Neuronal stem cell (in vitro differentiated cells): ENCODE measurements at regions not wholly inside any gene's neighbourhood (a gene's known extent, or its start where the extent isn't known, plus 50 kb on each side); places are given as distances from the start of the nearest gene placed in this dataset.
A peak's percentile ranks its signal among the peaks of the same experiment; 100 is the strongest.

ENCODE experiments used
- DNase-seq: peaks from one replicate; pipeline ENCODE4 v3.0.0-alpha.2; 2013; ENCODE audit warnings: low spot score
- H2AFZ ChIP-seq: one replicate; pipeline ENCODE4 v1.6.1; 2013; ENCODE audit warnings: mild to moderate bottlenecking, low read length, inconsistent platforms
- H2AK5ac ChIP-seq: 2 replicates; pipeline ENCODE4 v1.6.1; 2013; ENCODE audit warnings: low read depth, mild to moderate bottlenecking, inconsistent platforms, low read length, moderate library complexity, mixed read lengths
- H2BK120ac ChIP-seq: 2 replicates; pipeline ENCODE4 v1.6.1; 2013; ENCODE audit warnings: low read depth, mild to moderate bottlenecking, inconsistent platforms, low read length, moderate library complexity, mixed read lengths
- H2BK12ac ChIP-seq: one replicate; pipeline ENCODE4 v1.6.1; 2013; ENCODE audit warnings: low read length, inconsistent platforms
- H2BK15ac ChIP-seq: 2 replicates; pipeline ENCODE4 v1.6.1; 2013; ENCODE audit warnings: mild to moderate bottlenecking, low read length, inconsistent platforms, mixed read lengths
- H2BK5ac ChIP-seq: one replicate; pipeline ENCODE4 v1.6.1; 2013; ENCODE audit warnings: inconsistent platforms, mild to moderate bottlenecking, low read length, moderate library complexity
- H3K14ac ChIP-seq: one replicate; pipeline ENCODE4 v1.6.1; 2013; ENCODE audit warnings: low read length, inconsistent platforms
- H3K18ac ChIP-seq: 2 replicates; pipeline ENCODE4 v1.6.1; 2013; ENCODE audit warnings: low read length, inconsistent platforms
- H3K23ac ChIP-seq: 2 replicates; pipeline ENCODE4 v1.6.1; 2013; ENCODE audit warnings: low read depth, mild to moderate bottlenecking, mixed read lengths, low read length, inconsistent platforms; ENCODE audit not compliant: poor library complexity
- H3K27ac ChIP-seq: replicated peaks from 3 replicates; pipeline ENCODE4 v1.5.1; 2013; ENCODE audit warnings: low read length, inconsistent platforms
- H3K27me3 ChIP-seq, 3 experiments: 2 replicates each; pipeline ENCODE4 v1.6.1; 2013; ENCODE audit warnings: low read length in 3 of 3, mild to moderate bottlenecking in 2 of 3, inconsistent platforms in 1 of 3, low read depth in 1 of 3, mixed read lengths in 1 of 3, moderate library complexity in 1 of 3; ENCODE audit not compliant: control insufficient read depth in 3 of 3, insufficient read depth in 3 of 3
- H3K36me3 ChIP-seq, 2 donors: replicated peaks in 1 of 2; 2 replicates each; pipeline ENCODE4 v1.6.1; 2013; ENCODE audit warnings: low read length in 2 of 2; ENCODE audit not compliant: control insufficient read depth in 2 of 2, insufficient read depth in 2 of 2
- H3K4ac ChIP-seq: 2 replicates; pipeline ENCODE4 v1.6.1; 2013; ENCODE audit warnings: inconsistent platforms, mild to moderate bottlenecking, low read length, moderate library complexity
- H3K4me1 ChIP-seq, 2 donors: 1 replicate in 1 of 2; 2 replicates in 1 of 2; pipeline ENCODE4 v1.6.1; 2013; ENCODE audit warnings: low read length in 2 of 2, low read depth in 1 of 2; ENCODE audit not compliant: control insufficient read depth in 2 of 2, insufficient read depth in 1 of 2
- H3K4me2 ChIP-seq: one replicate; pipeline ENCODE4 v1.6.1; 2013; ENCODE audit warnings: mild to moderate bottlenecking, low read length, inconsistent platforms; ENCODE audit not compliant: insufficient read depth, poor library complexity, severe bottlenecking
- H3K4me3 ChIP-seq, 2 donors: 2 replicates each; pipeline ENCODE4 v1.5.1; 2013; ENCODE audit warnings: low read length in 2 of 2, mild to moderate bottlenecking in 2 of 2, inconsistent platforms in 1 of 2, moderate library complexity in 1 of 2
- H3K79me1 ChIP-seq: one replicate; pipeline ENCODE4 v1.6.1; 2013; ENCODE audit warnings: low read depth, mild to moderate bottlenecking, inconsistent platforms, low read length, moderate library complexity
- H3K9ac ChIP-seq: one replicate; pipeline ENCODE4 v1.6.1; 2013; ENCODE audit warnings: mild to moderate bottlenecking, low read depth, low read length, inconsistent platforms; ENCODE audit not compliant: poor library complexity
- H3K9me3 ChIP-seq, 2 donors: replicated peaks in 1 of 2; 2 replicates each; pipeline versions ENCODE3 to v1.6.1; 2013; ENCODE audit warnings: low read length in 2 of 2, mild to moderate bottlenecking in 2 of 2, inconsistent platforms in 1 of 2, low read depth in 1 of 2, mixed read lengths in 1 of 2, moderate library complexity in 1 of 2; ENCODE audit not compliant: control insufficient read depth in 2 of 2, insufficient read depth in 1 of 2
- H4K8ac ChIP-seq: one replicate; pipeline ENCODE4 v1.6.1; 2013; ENCODE audit warnings: low read depth, mild to moderate bottlenecking, inconsistent platforms, low read length, moderate library complexity
- H4K91ac ChIP-seq: one replicate; pipeline ENCODE4 v1.6.1; 2013; ENCODE audit warnings: low read length, low read depth, mild to moderate bottlenecking, inconsistent platforms; ENCODE audit not compliant: poor library complexity
- WGBS, 2 donors: extraction: QIAGEN DNeasy Blood & Tissue Kit; methylation state at CpG; one replicate each; pipeline ENCODE4 v1.1.7; 2013; ENCODE audit warnings: missing lambda C conversion rate in 2 of 2, mixed read lengths in 1 of 2; ENCODE audit not compliant: insufficient read length in 2 of 2, insufficient replicate concordance in 1 of 2; ENCODE audit errors: extremely low coverage in 2 of 2; 5-methylcytosine and 5-hydroxymethylcytosine counted together

DNA sequence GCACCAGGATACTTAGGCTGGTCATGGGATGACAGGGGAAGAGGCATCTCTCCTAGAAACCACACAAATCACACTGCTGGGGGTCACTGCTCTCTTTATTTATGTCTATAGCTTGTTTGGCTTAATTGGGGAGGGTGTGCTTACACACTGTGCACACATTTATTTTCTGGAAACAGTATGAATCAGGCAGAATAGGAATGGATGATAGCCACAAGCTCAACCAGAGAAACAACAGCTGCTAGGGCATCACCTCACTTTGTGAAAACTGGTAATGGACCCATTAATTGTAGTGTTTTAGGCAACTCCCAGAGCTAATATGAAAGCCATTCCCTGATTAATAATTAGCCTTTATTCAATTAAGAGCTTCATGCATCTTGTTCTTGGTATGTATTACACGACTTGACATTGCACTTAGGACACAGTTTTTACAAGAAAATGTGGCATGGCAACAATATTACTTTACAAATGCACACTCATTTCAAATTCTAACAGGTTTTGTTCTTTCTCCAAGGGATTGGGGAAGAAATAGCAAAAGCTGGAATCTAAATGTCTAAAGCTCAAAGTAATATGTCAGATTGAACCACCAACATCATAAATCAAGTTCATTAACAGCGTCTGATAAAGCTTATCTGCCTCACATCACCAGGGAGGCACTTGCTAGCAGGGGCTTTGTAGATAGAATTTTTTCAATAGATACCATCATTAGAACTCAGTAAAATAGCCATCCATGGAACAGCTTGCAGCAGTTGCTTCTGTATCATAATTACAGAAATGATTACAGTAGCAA is 361.9 kb upstream of the FSHR start:
- no peak overlapping the region for H3K4ac ChIP-seq
- no peak overlapping the region for H2AFZ ChIP-seq
- H2AK5ac ChIP-seq = no peak overlapping the region
- H3K23ac ChIP-seq = no peak overlapping the region
- no peak overlapping the region for H4K8ac ChIP-seq
- no peak overlapping the region for H3K27ac ChIP-seq
- H2BK120ac ChIP-seq = no peak overlapping the region
- no peaks in the 10 kb centered on the region for H3K36me3 ChIP-seq
- H3K9ac ChIP-seq = no peak overlapping the region
- H2BK12ac ChIP-seq = no peak overlapping the region
- no peak overlapping the region for H2BK5ac ChIP-seq
- no peak for DNase-seq
- H3K14ac ChIP-seq = no peak overlapping the region
- no peak overlapping the region for H3K18ac ChIP-seq
- no peaks in the 10 kb centered on the region for H3K79me1 ChIP-seq
- H4K91ac ChIP-seq = no peak overlapping the region
- H3K4me2 ChIP-seq = no peak overlapping the region
- no peaks in the 10 kb centered on the region for H3K4me1 ChIP-seq
- no peaks in the 10 kb centered on the region for H3K27me3 ChIP-seq
- no CpG with 5 or more reads among the region's 2 CpGs for WGBS, 2 donors
- no peak overlapping the region for H3K4me3 ChIP-seq
- H2BK15ac ChIP-seq = no peak overlapping the region
- no peaks in the 10 kb centered on the region for H3K9me3 ChIP-seq

DNA sequence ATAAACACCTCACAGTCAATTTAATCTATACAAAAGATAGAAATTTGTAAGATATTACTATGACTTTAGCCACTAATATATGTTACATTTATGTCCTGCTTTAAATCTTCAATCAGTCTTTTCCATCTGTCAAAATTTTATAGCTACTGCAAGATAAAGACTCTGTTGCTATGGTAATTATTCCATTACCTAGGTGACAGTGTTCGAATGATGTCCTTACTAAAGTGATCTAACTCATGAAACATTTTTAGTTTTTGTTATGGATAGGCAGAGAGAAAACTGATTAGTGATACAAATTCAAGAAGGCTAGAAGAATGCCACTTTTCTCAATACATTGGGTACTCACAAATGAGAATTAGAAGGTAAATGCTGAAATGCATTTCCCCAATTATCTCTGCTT is 359.9 kb upstream of the FSHR start:
- Histone ChIP-seq H3K18ac (no peak overlapping the region), H3K27ac (no peak overlapping the region), H3K4me3 (no peak overlapping the region), H4K91ac (no peak overlapping the region), H3K36me3 (no peaks in the 10 kb centered on the region), H3K9ac (no peak overlapping the region), H2BK12ac (no peak overlapping the region), H3K4ac (no peak overlapping the region), H2AK5ac (no peak overlapping the region), H2BK120ac (no peak overlapping the region), H3K14ac (no peak overlapping the region), H2BK15ac (no peak overlapping the region), H3K79me1 (no peaks in the 10 kb centered on the region), H3K9me3 (no peaks in the 10 kb centered on the region), H3K4me1 (no peaks in the 10 kb centered on the region), H2AFZ (no peak overlapping the region), H3K4me2 (no peak overlapping the region), H3K27me3 (no peaks in the 10 kb centered on the region), H2BK5ac (no peak overlapping the region), H3K23ac (no peak overlapping the region), H4K8ac (no peak overlapping the region)
- DNase-seq = no peak
- WGBS, 2 donors = no CpG with 5 or more reads among the region's 1 CpG

DNA sequence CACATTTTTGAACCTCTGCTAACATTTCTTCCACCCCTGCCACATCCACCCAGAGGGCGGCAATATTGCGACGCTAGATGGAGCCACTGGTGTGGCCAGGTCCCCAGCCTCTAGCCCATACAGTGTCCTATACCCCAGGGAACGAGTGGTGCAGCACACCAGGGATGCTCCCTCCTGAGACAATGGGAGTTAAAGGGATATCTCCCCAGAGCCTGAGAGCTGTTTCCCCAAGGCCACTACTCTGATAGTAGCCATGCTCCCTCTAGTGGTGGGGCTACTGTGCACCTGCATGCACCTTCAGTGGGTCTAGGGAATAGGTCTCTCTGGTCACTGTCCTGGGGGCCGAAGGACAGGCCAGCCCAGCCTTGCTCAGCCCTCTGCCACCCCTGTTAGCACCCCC is 336.4 kb upstream of the FSHR start:
- no peak overlapping the region for H4K91ac ChIP-seq
- peaks cover 0 to 3% of the 10 kb centered on the region in 2 donors for H3K9me3 ChIP-seq
- H3K4me1 ChIP-seq = no peaks in the 10 kb centered on the region
- H2BK5ac ChIP-seq = no peak overlapping the region
- no peak overlapping the region for H4K8ac ChIP-seq
- no peak overlapping the region for H3K18ac ChIP-seq
- H2BK12ac ChIP-seq = no peak overlapping the region
- H3K27ac ChIP-seq = no peak overlapping the region
- no peak overlapping the region for H2AK5ac ChIP-seq
- WGBS, 2 donors = no CpG with 5 or more reads among the region's 5 CpGs
- H2AFZ ChIP-seq = no peak overlapping the region
- no peak overlapping the region for H3K9ac ChIP-seq
- no peak overlapping the region for H2BK15ac ChIP-seq
- no peaks in the 10 kb centered on the region for H3K79me1 ChIP-seq
- no peaks in the 10 kb centered on the region for H3K36me3 ChIP-seq
- no peak overlapping the region for H3K23ac ChIP-seq
- H3K4ac ChIP-seq = no peak overlapping the region
- H2BK120ac ChIP-seq = no peak overlapping the region
- no peak overlapping the region for H3K14ac ChIP-seq
- no peak overlapping the region for H3K4me3 ChIP-seq
- peak; percentile 12 for DNase-seq
- no peak overlapping the region for H3K4me2 ChIP-seq
- H3K27me3 ChIP-seq = no peaks in the 10 kb centered on the region

DNA sequence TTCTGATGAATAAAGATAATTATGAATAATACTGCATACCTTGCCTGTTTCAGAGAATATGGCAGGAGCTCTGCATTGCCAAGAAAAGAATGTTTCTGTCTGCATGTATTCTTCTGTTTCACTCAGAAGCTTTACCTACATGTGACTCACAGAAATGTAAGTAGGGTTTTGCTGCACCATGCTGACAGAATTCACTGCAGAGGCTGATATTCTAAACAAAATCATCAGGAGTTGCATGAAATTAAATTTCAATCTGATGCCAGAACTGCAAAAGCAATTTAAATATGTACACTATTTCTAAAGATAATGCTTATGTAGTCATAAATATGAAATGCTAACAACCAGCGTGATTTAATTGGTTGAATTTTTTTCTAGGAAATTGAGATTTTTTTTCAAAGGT is 332.8 kb upstream of the FSHR start:
- Histone ChIP-seq H3K9me3 (peaks cover 0 to 3% of the 10 kb centered on the region in 2 donors), H2AK5ac (no peak overlapping the region), H3K27ac (no peak overlapping the region), H3K36me3 (no peaks in the 10 kb centered on the region), H2BK5ac (no peak overlapping the region), H4K91ac (no peak overlapping the region), H3K23ac (no peak overlapping the region), H2BK15ac (no peak overlapping the region), H3K14ac (no peak overlapping the region), H2BK120ac (no peak overlapping the region), H3K4ac (no peak overlapping the region), H3K4me3 (no peak overlapping the region), H2AFZ (no peak overlapping the region), H3K4me1 (no peaks in the 10 kb centered on the region), H3K27me3 (no peaks in the 10 kb centered on the region), H3K18ac (no peak overlapping the region), H3K79me1 (no peaks in the 10 kb centered on the region), H4K8ac (no peak overlapping the region), H3K4me2 (no peak overlapping the region), H3K9ac (no peak overlapping the region), H2BK12ac (no peak overlapping the region)
- no peak for DNase-seq
- no CpG with 5 or more reads among the region's 1 CpG for WGBS, 2 donors
